Peyer's patch (tissue), 4 donors: ENCODE measurements at regions not wholly inside any gene's neighbourhood (a gene's known extent, or its start where the extent isn't known, plus 50 kb on each side); places are given as distances from the start of the nearest gene placed in this dataset.
"Not testable (repeated sequence)": the region's sequence is repeated elsewhere in the genome, so short reads cannot be mapped to it uniquely, and the experiment has no call there.

ENCODE experiments used
- DNase-seq, 3 donors: peaks; one replicate each; pipeline ENCODE4 v3.0.0-alpha.2; 2017 to 2019
- H3K27ac ChIP-seq, 4 donors: fragments of 200-600 bp; sonication (generic); one replicate each; pipeline ENCODE4 v1.5.1; 2016 to 2019
- H3K27me3 ChIP-seq, 2 donors: fragments of 200-600 bp; sonication (generic); one replicate each; pipeline ENCODE4 v1.5.1; 2019
- H3K36me3 ChIP-seq, 3 donors: fragments of 200-600 bp; sonication (generic); one replicate each; pipeline ENCODE4 v1.5.1; 2016 to 2019
- H3K4me1 ChIP-seq, 4 donors: fragments of 200-600 bp; sonication (generic); one replicate each; pipeline ENCODE4 v1.5.1; 2016 to 2019
- H3K4me3 ChIP-seq, 4 donors: fragments of 200-600 bp; sonication (generic); 1 replicate in 3 of 4; 2 replicates in 1 of 4; pipeline ENCODE4 v1.5.1; 2016 to 2019; ENCODE audit warnings: mild to moderate bottlenecking in 1 of 4
- H3K9me3 ChIP-seq, 4 donors: fragments of 200-600 bp; sonication (generic); one replicate each; pipeline ENCODE4 v1.5.1; 2016 to 2019; ENCODE audit warnings: mild to moderate bottlenecking in 1 of 4
- POLR2A ChIP-seq, 2 donors: fragments of 450-650 bp; IDR thresholded peaks; one replicate each; pipeline ENCODE4 v1.5.1; 2017; ENCODE audit warnings: antibody characterized with exemption in 2 of 2, mild to moderate bottlenecking in 2 of 2, moderate library complexity in 2 of 2
- TF ChIP-seq, protein P1 (sequence below), 6 experiments: fragments of 450-650 bp in 4 of 6; fragments of 200-600 bp in 2 of 6; sonication (generic) in 1 of 6; IDR thresholded peaks; one replicate each; pipeline ENCODE4 v1.5.1; 2017 to 2019; ENCODE audit warnings: antibody characterized with exemption in 6 of 6, mild to moderate bottlenecking in 3 of 6, moderate library complexity in 1 of 6

DNA sequence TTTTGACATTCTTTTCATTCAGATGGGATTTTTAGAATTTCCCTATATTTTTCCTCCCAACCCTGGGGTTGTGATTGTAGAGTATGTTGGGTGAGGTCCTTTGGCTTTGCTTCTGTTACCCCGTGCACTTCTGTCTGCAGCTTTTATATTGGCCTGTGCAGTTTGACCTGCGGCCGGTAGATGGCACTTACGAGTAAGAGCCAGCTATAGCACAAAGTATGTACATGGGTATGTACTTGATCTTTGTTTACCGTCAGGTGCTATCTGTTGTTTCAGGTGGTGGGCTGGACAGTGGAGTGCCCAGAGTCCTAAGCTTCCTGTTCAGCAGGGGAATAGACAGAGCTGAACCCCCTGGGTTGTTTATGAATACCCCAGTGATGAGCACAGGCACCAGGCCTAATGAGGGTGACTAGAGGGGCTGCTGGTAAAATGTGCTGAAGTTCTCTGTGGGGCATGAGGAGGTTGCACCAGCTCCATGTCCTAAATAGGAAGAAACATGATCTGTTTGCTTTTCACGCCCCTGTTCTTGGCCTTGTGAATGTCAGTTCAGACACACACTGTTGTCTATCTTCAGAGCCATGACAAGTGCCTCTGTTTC, 58.9 kb upstream of the THUMPD2 start:
- H3K27ac ChIP-seq, result no peak overlapping the region
- DNase-seq, result peak in 1 of 3 donors; percentile 53
- no peaks in the 10 kb centered on the region for H3K4me1 ChIP-seq
- peaks cover 0 to 4% (median 0%) of the 10 kb centered on the region in 4 donors for H3K9me3 ChIP-seq
- H3K36me3 ChIP-seq, result no peaks in the 10 kb centered on the region
- H3K27me3 ChIP-seq, result no peaks in the 10 kb centered on the region
- no peak overlapping the region for H3K4me3 ChIP-seq
- TF ChIP-seq, protein P1, sequence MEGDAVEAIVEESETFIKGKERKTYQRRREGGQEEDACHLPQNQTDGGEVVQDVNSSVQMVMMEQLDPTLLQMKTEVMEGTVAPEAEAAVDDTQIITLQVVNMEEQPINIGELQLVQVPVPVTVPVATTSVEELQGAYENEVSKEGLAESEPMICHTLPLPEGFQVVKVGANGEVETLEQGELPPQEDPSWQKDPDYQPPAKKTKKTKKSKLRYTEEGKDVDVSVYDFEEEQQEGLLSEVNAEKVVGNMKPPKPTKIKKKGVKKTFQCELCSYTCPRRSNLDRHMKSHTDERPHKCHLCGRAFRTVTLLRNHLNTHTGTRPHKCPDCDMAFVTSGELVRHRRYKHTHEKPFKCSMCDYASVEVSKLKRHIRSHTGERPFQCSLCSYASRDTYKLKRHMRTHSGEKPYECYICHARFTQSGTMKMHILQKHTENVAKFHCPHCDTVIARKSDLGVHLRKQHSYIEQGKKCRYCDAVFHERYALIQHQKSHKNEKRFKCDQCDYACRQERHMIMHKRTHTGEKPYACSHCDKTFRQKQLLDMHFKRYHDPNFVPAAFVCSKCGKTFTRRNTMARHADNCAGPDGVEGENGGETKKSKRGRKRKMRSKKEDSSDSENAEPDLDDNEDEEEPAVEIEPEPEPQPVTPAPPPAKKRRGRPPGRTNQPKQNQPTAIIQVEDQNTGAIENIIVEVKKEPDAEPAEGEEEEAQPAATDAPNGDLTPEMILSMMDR (IDR thresholded peaks at IDR 0.05), result peak; percentile 13 to 69 (median 55)
- TF ChIP-seq POLR2A (IDR thresholded peaks at IDR 0.05), result no peak

DNA sequence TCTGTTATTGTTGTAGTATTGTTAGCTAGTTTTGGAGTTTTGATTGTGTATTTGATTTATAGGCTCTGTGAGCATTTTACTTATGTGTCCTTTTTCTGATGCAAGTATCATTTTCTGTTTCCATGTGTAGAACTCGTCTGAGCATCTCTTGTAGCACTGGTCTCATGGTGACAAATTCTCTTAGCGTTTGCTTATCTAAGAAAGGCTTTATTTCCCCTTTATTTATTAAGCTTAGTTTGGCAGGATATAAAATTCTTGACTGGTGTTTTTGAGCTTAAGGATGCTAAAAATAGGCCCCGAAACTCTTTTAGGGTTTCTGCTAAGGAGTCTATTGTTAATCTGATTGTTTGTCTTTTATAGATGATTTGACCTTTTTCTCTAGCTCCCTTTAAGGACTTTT, 57.6 kb upstream of the THUMPD2 start:
- Histone ChIP-seq H3K9me3 (peaks cover 0 to 4% (median 0%) of the 10 kb centered on the region in 4 donors), H3K4me1 (no peaks in the 10 kb centered on the region), H3K36me3 (no peaks in the 10 kb centered on the region), H3K4me3 (no peak overlapping the region), H3K27me3 (no peaks in the 10 kb centered on the region), H3K27ac (no peak overlapping the region)
- no peak for DNase-seq
- TF ChIP-seq, protein P1 (IDR thresholded peaks at IDR 0.05), result no peak
- no peak for TF ChIP-seq POLR2A (IDR thresholded peaks at IDR 0.05)

DNA sequence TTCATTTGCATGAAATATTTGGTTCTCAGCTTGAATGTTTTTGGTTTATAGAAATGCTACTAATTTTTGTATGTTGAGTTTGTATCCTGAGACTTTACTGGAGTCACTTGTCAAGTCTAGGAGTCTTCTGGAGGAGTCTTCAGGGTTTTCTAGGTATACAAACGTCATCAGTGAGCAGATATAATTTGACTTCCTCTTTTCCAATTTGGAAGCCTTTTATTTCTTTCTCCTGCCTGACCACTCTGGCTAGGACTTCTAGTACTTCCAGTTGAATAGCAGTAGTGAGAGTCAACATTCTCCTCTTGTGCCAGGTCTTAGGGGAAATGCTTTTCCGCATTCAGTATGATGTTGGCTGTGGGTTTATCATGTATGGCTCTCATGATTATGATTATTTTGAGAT, 55.4 kb upstream of the THUMPD2 start:
- Histone ChIP-seq H3K4me3 (no peak overlapping the region), H3K27me3 (no peaks in the 10 kb centered on the region), H3K36me3 (no peaks in the 10 kb centered on the region), H3K9me3 (peaks cover 0 to 4% (median 0%) of the 10 kb centered on the region in 4 donors), H3K27ac (no peak overlapping the region), H3K4me1 (no peaks in the 10 kb centered on the region)
- no peak for TF ChIP-seq POLR2A (IDR thresholded peaks at IDR 0.05)
- TF ChIP-seq, protein P1 (IDR thresholded peaks at IDR 0.05), result no peak
- no peak for DNase-seq

DNA sequence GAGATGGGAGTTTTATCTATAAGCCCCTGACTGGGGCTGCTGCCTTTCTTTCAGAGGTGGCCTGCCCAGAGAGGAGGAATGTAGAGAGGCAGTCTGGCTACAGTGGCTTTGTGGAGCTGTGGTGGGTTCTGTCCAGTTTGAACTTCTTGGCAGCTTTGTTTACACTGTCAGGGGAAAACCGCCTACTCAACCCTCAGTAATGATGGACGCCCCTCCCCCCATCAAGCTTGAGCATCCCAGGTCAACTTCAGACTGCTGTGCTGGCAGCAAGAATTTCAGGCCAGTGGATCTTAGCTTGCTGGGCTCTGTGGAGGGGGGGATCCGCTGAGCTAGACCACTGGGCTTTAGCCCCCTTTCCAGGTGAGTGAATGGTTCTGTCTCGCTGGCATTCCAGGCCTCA, 51.6 kb upstream of the THUMPD2 start:
- not testable (repeated sequence) for H3K4me3 ChIP-seq, H3K9me3 ChIP-seq, H3K27me3 ChIP-seq, DNase-seq, H3K27ac ChIP-seq, H3K4me1 ChIP-seq, H3K36me3 ChIP-seq
